ENCODE measurements at regions not wholly inside any gene's neighbourhood (a gene's known extent, or its start where the extent isn't known, plus 50 kb on each side); places are given as distances from the start of the nearest gene placed in this dataset.

DNA sequence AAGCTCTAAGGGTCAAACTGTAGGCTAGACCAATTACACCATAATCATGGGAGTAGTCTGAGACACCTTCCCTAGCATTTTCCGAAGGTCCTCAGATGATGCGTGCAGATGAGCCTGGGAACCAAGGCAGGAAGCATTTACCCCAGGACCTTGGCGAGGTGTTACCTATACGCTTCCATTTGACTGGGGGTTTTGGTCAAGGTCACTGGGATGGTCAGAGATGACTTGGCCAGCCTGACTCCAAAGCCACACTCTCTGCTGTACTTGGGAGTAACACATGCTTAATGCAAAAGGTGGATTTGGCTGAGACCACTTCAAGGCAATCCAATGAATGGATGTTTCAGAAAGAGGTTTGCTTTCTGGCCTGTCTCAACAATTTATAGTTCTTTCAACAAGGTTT, 98.9 kb upstream of the IRS2 start:
- TF ChIP-seq, protein P1, sequence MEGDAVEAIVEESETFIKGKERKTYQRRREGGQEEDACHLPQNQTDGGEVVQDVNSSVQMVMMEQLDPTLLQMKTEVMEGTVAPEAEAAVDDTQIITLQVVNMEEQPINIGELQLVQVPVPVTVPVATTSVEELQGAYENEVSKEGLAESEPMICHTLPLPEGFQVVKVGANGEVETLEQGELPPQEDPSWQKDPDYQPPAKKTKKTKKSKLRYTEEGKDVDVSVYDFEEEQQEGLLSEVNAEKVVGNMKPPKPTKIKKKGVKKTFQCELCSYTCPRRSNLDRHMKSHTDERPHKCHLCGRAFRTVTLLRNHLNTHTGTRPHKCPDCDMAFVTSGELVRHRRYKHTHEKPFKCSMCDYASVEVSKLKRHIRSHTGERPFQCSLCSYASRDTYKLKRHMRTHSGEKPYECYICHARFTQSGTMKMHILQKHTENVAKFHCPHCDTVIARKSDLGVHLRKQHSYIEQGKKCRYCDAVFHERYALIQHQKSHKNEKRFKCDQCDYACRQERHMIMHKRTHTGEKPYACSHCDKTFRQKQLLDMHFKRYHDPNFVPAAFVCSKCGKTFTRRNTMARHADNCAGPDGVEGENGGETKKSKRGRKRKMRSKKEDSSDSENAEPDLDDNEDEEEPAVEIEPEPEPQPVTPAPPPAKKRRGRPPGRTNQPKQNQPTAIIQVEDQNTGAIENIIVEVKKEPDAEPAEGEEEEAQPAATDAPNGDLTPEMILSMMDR (IDR thresholded peaks at IDR 0.05), result no peak
- no peak for TF ChIP-seq POLR2A (IDR thresholded peaks at IDR 0.05)

Measured in lower leg skin (tissue), 3 donors.